ENCODE measurements at regions not wholly inside any gene's neighbourhood (a gene's known extent, or its start where the extent isn't known, plus 50 kb on each side); places are given as distances from the start of the nearest gene placed in this dataset.

DNA sequence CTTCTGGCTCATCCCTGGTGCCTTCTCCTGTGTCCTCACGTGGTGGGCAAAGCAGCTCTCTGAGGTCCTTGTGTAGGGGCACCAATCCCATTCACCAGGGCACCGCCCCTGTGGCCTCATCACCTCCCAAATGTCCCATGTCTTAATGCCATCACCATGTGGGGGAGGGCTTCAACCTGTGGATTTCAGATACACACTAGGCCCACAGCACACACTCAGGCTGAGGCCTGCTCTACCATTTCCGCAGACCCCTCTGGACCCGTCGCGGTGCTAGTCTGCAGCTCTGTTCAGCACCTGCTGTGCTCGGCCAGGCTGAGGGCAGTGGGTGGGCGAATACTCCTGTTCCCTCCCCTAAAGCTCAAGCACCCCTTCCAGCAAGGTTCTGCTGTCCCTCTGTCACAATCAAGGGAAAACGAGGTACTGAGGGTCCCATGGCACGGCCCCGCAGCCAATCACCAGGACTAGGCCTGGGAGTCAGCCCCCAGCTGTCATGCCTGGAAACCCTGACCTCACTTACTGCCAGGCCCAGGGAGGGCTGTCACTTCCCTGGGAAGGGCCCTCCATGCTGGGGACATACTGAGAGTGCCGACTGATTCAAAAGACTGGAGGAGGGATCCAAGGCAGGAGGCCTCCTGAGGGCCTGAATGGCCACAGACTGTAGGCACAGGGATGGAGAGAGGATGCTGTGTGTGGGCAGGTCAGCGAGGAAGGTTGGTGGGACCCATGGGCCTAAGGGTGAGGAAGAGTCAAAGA, 123.8 kb upstream of the RET start:
- no peak for DNase-seq

DNA sequence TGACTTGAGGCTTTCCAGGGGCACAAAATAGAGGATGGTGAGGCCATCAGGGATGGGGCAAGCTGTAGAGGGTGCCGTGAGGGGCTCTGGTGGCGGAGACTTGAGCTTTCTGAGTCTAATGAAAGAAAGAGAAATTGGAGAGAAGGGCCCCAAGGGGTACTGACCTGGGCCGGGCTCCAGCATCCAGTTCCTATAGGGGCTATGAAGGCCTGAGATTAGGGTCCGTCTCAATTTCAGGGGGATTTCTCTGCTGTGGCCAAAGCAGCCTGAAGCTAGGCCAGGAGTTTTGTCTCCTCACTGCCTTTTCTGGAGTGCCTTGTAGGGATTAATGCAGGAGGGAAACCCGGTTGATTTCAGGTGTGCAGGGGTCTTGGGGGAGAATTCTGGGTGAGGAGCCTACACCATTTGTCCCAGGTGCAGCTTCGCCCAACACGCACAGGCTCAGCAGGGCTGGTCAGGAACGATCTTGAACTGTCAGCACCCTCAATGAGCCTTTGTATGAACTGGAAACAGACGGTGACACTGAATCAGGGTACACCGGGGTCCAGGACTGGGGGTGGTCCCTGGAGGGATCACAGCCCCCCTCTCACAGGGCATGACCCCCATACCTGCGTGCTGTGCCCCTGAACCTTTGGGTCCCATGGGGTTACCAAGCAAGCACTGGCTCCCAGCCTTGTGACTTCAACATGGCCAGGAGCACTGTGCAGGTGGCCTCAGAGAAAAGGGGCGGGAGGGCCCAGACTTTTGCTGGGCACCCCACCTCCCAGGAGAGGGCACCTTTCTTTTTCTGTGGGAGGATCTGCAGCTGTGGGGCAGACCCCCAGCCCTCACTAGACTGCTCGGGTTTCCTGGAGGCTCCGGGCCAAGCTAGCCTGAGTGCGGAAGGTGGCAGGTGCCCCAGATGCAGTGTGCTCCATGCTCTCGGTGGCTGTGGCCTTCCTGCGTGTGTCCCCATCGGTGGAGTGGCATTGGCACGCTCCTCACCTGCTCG, 122.9 kb upstream of the RET start:
- DNase-seq: no peak

DNA sequence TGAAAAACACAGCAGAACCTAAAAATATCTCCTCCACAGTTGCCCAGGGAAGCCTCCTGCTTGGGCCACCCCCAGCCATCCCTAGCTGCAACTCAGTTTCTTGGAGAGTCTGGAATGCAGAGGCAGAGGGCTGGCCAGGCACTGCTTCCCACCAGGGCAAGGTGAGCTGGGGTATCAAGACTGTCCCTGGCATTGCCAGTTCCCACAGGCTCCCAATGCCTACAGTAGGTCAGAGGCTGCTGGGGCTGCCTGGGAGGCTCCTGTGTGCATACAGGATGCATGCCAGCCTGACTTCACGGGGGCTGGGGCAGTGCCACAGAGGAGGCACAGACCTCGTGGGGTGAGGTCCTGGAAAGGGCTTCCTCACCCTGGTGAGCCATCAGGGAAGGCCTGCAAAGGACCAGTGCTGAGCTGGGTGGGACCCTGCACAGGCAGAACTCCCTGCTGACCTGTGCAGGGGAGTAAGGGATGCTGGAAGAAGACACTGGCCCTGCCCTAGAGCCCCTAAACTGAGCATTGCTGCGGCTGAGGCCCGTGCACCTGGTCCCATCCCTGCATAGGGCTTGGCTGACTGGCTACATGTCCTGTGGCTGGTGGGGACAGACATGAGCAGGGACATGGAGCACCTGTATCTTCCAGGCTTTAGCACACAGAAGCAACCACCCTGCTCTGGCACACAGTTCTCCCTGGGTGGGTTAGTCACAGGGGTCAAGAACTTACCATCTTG, 121.9 kb upstream of the RET start:
- no peak for DNase-seq

DNA sequence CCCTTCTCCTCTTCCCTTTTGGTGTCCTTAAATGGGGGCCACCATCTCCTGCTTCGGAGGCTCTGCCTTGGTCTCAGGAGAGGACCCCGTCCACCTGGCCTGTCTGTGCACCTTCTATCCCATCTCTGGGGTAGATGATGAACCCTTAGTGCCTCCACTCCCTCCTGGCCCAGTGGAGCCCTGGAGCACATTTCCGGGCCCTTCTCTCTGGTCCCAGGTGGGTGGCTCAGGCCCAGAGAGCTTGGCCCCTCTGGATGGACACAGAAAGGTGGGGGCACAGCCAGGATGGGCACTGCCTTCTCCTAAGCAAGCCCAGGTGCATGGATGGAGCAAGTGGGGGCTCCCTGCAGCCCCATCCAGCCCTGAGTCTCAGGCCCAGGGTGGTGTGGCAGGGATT, 121.4 kb upstream of the RET start:
- no peak for DNase-seq

DNA sequence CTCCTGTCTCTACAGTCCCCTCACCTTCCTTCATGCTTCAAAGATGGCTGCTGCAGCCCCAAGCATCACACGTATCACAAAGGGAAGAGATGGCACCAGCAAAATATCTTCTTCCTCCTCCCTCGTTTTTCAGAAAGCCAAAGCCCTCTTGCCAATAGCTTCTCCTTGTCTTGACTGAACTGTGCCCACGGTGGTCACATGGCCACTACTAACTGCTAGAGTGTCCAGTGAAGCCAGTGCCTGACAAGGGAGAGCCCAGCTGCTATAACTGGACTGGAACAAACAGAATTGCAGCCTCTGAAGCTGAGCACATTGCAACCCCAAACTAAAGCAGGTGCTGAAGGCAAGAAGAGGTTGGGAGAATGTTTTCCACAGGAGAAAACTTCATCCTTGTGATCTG, 120.8 kb upstream of the RET start:
- no peak for DNase-seq

DNA sequence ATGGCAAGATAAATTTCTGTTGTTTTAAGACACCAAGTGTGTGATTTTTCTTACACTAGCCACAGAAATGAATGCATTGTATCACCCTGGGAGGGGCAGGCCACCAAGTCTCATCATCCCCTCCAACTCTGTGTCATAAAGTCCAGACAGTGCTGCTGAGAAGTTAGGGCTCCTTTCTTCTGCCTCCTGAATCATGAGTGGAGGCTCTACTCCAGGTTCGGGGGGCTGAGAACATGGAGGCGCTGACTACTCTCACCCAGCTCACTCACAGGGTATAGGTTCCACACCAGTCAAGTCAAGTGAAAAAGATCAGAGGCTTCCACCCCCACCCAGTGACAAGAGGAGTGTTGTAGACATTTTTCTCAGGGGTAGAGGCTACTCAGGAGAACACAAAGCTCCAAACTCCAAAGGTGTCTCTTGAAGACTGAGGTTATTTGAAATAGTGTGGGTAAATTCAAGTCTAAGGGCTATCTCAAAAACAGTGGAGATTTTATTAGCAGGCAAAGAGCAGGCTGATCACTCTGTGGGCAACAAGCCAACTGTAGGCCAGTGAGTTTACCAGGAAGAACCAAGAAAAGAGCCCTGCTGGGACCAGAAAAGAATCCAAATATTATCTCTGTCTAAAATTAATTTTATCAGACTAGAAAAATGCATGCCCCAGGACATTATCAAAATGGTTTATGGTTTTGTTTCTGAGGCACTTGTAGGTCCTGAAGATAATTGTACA, 118.6 kb upstream of the RET start:
- DNase-seq: no peak

DNA sequence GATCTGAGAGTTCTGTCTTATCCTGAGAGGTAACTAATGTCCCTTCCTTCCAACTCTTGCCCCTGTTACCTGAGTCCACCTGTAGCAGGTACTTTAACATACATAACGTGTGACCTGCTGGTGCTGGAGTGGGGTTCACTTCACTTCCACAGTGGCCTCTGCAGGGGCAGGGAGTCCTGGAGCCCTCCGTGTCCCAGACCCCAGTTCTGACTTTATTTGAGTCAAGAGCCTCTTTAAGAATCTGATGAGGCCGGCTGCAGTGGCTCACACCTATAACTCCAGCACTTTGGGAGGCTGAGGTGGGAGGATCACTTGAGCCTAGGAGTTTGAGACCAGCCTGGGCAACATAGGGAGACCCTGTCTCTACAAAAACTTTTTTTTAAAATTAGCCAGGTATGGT, 117.0 kb upstream of the RET start:
- no peak for DNase-seq

DNA sequence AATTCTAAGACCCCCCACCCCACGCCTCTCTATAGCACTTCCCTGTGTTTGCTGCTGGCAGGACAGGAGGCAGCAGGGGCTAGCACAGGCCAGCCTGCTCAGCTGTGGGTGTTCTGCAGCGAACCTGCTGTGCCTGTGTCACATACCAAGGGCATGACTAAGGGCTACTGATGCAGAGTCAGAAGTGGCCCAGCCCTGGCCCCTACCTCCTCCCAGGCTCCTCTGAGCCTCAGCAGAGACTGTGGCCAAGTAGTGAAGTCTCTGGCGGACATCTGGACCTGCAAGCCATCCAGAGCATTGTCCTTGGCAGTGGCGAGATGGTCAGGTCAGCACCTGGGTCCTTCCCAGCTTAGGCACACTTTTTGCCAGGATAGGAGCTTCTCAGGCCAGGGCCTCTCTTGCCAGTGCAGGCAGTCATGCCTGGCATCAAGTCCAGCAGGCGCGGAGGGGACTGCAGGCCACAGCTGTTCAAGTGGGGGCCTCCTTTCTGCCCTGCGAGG, 116.3 kb upstream of the RET start:
- no peak for DNase-seq

DNA sequence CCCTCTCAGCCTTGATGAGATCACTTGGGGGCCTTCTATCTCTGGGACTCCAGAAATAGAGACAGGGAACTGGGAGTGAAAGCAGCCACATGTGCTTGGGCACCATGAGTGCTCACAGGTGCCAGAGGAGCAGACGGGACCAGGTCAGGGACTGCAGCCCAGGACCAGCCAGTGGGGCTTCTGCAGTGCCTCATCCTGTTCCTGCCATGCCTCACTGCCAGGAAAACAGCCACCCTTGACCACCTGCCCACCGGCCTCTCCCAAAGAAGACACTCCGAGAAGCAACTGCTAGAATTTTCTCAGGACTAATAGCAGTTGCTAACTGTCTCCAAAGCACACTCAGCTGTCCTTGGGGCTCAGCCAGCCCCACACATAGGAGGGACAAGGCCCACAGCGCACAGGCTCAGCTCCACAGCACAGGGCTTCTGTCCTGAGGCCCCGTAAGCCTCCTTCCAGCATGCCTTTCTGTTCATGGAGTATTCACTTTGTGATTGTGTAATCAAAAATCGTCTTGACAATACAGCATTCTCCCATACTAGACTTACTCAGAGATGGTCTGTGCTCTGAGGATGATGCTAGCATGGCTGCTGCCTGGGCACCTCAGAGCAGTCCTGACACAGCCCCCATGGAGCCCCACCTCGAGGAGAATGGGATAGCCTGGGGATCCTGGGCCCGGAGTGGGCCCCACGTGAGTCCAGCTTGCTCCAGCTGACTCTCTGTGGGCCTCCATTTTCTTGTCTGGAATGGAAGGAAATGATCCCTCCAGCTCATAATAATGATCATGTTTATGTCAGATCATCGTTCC, 115.7 kb upstream of the RET start:
- DNase-seq: no peak

DNA sequence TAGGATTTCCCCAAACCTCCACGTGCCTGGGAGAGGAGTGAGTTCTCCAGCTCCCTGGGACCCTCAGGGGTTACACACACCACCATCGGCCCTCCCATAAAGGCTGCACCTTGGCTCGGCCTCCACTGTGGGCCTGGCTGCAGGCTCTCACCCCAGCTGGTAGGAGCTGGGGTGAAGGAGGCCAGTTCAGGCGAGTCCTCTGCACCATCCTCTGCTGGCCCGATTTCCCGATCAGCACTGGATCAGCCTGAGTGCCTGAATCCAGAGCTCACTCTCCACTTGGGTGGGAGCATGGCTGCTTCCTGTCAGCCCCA, 115.1 kb upstream of the RET start:
- no peak for DNase-seq

DNA sequence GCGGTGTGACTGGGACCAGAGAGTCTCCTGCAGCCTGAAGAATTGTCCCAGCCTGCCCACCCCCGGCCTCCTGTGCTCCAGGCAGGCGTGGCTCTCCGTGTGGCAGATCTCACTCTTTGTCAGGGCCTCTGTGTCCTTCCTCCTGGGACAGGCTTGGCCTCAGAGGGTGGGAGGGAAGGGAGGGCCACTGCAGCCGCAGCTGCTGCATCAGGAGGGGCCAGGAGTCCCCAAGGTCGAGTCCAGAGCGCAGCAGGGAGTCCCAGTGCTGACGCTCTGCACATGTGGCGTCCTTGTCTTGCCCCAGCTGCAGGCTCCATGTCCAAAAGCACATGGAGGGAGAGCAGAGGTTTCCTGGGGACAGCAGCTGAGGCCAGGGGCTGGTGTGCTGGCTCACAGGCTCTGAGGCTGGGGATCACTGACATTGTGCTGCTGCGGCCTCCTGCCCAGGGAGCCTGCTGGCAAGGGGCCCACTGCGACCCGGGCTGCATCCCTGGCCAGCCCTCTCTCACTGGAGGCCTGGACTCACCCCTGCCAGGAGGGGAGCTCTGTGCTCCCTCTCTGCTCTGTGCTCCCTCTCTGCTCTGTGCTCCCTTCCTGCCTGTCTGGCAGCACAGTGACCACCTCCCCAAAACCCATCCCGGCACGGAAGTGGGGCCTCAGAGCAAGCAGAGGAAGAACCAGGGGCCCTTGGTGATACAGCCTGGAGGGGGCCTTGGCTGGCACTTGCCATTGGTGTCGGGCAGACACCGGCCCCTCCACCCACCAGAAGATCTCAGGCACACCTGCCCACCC, 114.6 kb upstream of the RET start:
- DNase-seq: no peak

DNA sequence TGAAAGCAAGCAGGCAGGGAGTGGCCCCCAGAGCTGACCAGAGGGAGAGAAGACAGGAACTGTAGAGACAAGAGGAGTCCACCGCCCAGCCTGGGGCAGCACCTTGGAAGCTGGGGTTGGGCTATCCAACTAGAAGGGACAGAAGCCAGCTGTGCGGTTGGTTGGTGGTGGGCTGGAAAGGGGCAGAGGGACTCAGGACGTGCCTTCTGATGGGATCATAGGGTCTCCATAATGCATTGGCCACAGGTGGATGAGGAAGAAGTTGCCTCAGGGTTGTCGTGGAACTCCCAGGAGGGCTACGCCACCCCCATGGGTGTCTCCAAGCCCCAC, 114.0 kb upstream of the RET start:
- DNase-seq: no peak

DNA sequence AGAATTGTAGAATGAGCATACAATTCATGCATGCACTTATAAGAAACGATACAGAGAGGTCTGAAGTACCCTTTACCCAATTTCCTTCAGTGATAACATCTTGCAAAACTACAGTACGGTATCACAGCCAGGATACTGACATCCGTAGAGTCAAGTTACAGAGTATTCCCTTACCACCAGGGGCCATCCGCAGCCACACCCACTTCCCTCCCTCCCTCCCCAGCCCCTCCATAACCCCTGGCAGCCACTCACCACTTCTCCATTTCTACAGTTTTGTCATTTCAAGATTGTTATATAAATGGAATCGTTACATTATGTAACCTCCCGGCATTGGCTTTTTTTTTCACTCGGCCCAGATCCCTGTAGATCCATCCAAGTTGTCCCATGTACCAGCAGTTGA, 113.6 kb upstream of the RET start:
- no peak for DNase-seq

DNA sequence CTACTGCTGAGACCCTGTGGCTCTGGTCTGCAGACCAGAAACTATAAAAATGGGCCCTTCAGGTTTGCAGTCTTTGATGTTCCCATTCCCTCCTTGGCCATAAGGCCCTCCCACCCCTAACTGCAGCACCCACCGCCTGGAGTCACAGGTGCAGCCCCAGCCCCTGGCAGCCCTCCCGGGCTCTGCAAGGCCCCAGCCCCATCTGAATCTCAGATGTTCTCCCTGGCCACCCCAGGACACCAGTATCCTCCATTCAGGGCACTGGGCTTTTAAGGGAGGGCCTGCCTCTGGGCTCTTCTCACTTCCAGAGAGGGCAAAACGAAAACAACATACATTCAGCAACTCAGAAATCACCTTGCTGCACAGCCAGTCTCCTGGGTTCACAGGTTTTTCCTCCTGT, 107.7 kb upstream of the RET start:
- no peak for DNase-seq

DNA sequence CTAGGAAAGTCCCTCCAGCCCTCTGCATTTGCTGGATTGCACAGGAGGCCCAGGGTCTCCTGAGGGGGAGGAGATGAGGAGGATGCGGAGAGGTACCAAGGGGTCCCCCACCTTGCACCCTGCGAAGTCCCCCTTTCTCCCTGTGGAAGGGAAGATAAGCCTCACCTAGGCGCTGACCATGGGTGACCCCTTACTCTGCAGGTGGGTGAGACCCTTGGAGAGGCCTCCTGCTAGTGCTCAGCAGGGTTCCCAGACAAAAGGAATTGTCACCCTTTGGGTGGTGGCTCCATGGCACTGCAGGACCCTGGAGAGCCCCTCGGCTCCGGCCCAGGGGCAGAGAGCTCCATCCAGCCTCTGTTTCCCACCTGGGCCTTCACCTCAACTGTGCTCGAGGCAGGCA, 107.0 kb upstream of the RET start:
- no peak for DNase-seq

DNA sequence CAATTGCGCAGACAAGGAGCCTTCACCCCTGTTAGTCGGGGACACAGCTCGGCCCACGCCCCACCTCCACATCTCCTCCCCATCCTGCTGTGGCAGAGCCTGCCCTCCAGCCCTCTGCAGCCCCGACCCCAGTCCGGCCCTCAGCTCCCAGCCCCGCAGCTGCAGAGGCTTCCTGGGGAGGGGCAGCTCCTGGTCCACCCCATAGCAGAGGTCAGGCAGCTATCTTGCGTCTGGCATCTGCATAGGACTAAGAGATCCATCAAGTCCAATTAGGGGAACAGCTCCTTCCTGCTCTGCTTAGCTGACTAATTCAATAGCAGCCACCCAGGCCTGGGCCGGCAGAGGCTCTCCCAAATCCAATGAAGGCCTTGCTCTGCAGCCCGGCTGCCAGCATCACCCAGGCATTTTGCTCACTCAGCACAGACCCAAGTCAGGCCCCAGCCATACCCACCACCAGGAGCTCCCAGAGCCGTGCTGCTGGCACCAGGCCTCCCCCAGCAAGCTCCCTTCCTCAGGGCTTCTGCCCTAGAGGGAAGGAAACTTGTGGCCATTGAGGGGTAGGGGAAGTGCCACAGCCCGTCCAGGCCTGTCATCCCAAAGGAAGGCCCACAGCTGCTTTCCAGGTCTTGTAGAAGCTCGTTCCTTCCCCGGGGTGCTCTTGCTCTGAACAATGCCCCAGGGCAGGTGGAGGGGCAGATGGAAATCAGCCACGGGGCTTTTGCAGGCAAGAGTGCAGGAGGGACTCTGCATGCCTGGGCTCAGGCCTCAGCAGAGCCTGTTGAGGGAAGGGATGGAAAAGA, 106.2 kb upstream of the RET start:
- no peak for DNase-seq

DNA sequence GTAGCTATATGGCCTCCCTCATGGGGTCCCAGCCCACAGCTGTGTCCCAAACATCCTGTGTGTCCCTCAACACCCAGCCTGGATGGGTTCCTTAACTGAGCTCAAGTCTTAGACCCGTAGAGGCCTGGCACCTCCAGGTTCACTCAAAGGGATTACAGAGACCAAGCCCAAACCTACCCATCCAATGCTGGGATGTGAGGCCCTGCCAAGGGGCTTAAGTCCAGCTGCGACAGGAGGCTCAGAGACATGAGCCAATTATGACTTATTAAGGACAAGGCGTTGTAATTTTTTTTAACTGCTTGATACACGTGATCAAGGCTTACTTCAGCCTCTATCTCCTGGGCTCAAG, 105.6 kb upstream of the RET start:
- no peak for DNase-seq

DNA sequence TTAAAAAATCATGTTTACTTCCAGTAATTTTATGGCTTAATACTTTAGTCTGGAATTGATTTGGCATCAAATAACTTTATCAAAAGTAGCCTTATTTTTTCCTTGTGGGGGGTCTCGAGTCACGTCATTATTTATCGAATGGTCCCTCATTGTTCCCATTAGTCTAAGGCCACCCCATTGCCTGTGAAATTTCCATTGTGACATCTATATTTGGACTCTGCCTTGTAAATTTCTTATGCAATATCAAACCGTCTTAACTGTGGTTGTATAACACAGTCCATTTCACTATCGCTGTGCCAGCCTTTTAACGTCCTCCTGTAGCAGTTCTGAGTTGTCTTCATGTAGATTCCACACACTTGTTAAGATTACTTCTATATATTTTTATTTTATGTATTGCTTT, 103.9 kb upstream of the RET start:
- no peak for DNase-seq

DNA sequence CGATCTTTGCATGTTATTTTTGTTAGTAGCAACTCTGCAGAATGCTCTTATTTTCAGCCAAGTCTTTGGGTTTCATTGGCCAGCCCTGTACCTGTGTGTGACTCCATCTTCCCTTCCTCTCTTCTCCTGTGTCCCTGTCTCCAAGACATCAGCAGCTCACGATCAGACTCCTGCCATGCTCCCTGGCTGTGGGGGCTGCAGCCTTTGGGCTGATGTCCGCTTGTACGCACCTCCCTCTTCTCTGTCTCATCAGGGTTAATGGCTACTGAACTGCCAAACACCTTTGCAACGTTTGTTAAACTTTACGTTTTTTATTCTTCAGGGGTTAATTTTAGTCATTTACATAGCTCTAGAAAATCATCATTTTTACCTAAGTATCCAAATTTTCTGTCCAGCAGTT, 103.5 kb upstream of the RET start:
- no peak for DNase-seq

DNA sequence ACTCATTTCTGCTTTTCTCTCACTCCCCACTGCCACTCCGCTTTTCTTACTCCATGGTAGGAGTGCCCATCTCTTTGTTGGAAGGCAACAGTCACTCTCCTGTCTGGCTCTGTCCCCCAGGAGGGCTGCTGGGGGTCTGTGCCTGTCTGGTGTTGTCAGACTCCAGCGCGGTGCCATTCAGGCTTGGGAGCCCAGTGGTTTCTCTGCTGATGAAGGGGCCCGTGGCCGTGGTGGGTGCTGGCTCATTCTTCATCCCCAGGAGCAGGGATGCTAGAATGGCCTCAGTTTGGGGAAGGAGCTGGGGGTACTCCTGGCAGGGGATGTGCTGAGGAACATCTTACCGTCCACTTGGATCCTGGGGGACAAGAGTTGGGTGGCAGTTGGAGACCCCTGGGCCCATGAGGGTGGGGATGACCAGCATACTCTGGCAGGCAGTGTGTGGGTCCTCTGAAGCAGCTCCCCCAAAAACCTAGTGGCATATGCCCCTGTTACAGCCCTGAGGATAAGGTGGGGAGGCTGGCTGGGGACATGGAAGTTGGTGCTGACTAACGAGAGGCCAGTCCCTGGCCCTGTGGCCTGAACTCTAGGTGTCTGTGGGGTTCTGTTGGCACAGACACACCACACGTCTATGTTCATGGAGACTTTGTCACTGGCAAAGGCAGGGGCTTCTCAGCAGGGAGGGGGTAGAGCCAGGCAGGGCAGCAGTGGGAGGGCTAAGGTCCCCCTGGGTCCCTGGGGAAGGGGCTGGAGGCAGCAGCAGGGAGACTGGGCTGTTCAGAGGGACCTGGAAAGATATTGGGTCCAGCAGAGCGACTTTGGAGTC, 102.8 kb upstream of the RET start:
- DNase-seq: no peak
